Activated CD4-positive, alpha-beta T cell treated with anti-CD3 and anti-CD28 coated beads, Interleukin-2, amount 50 U/mL, for 24 hours (primary cell): ENCODE measurements at regions not wholly inside any gene's neighbourhood (a gene's known extent, or its start where the extent isn't known, plus 50 kb on each side); places are given as distances from the start of the nearest gene placed in this dataset.
"Not testable (repeated sequence)": the region's sequence is repeated elsewhere in the genome, so short reads cannot be mapped to it uniquely, and the experiment has no call there.

Experiments used
- DNase-seq, 2 donors: peaks; one replicate each; pipeline ENCODE4 v3.0.0-alpha.2; 2020; ENCODE audit warnings: low read depth in 1 of 2, low spot score in 1 of 2

GRCh38 chr7:155227788-155228458 is 69.8 kb upstream of the INSIG1 start:
- no peak for DNase-seq

GRCh38 chr7:155228459-155228845 is 69.2 kb upstream of the INSIG1 start:
- no peak for DNase-seq

GRCh38 chr7:155228894-155229293 is 68.8 kb upstream of the INSIG1 start:
- no peak for DNase-seq

- no peak for DNase-seq
Measured at GRCh38 chr7:155229548-155230168, 68.0 kb upstream of the INSIG1 start.

GRCh38 chr7:155230169-155230593 is 67.5 kb upstream of the INSIG1 start:
- no peak for DNase-seq

- DNase-seq: no peak
Measured at GRCh38 chr7:155231241-155231800, 66.4 kb upstream of the INSIG1 start.

- DNase-seq: no peak
Measured at GRCh38 chr7:155231941-155232340, 65.7 kb upstream of the INSIG1 start.

- no peak for DNase-seq
Measured at GRCh38 chr7:155232911-155233310, 64.8 kb upstream of the INSIG1 start.

GRCh38 chr7:155233311-155234157 is 64.1 kb upstream of the INSIG1 start:
- no peak for DNase-seq

GRCh38 chr7:155234158-155234492 is 63.6 kb upstream of the INSIG1 start:
- no peak for DNase-seq

- DNase-seq: no peak
Measured at GRCh38 chr7:155234950-155235789, 62.5 kb upstream of the INSIG1 start.

GRCh38 chr7:155236386-155236785 is 61.3 kb upstream of the INSIG1 start:
- no peak for DNase-seq

- DNase-seq: no peak
Measured at GRCh38 chr7:155237297-155237696, 60.4 kb upstream of the INSIG1 start.

- no peak for DNase-seq
Measured at GRCh38 chr7:155237730-155238129, 59.9 kb upstream of the INSIG1 start.

- DNase-seq: not testable (repeated sequence)
Measured at GRCh38 chr7:155239431-155240087, 58.1 kb upstream of the INSIG1 start.

GRCh38 chr7:155244675-155245074 is 53.0 kb upstream of the INSIG1 start:
- DNase-seq: no peak

- no peak for DNase-seq
Measured at GRCh38 chr7:155247479-155248365, 50.0 kb upstream of the INSIG1 start.
